ENCODE measurements at regions not wholly inside any gene's neighbourhood (a gene's known extent, or its start where the extent isn't known, plus 50 kb on each side); places are given as distances from the start of the nearest gene placed in this dataset.
"Not testable (repeated sequence)": the region's sequence is repeated elsewhere in the genome, so short reads cannot be mapped to it uniquely, and the experiment has no call there.

DNA sequence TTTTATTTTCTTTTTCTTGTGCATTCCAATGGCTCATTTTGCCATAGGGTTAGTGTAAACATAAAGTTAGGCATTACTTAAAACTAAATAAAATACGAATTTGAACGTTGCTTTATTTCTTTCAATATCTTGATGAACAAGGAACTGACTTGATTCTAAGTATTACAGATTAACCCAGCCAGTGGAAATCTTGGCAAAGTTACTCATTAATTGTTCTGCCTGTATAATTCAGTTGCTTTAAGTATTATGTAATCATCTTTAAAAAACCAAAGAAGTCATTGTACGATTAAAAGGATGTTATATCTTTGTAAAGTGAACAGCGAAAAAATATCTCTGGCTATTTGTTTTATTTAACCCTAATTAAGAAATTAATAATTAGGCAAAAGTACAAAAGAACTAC lies 737.9 kb upstream of the BCHE start:
- H3K9ac ChIP-seq, result no peak overlapping the region
- H3K4me3 ChIP-seq (ENCODE audit: low read depth in 2 of 2, low read length in 1 of 2), result no peak overlapping the region
- no peaks in the 10 kb centered on the region for H3K9me2 ChIP-seq
- no peaks in the 10 kb centered on the region for H3K27me3 ChIP-seq (ENCODE audit: insufficient read depth)
- H3K27ac ChIP-seq (ENCODE audit: low read depth in 2 of 2, low read length in 1 of 2), result no peak overlapping the region
- ChIA-PET POLR2A (no interaction called here), CTCF (no interaction called here)
- TF ChIP-seq, protein P1, sequence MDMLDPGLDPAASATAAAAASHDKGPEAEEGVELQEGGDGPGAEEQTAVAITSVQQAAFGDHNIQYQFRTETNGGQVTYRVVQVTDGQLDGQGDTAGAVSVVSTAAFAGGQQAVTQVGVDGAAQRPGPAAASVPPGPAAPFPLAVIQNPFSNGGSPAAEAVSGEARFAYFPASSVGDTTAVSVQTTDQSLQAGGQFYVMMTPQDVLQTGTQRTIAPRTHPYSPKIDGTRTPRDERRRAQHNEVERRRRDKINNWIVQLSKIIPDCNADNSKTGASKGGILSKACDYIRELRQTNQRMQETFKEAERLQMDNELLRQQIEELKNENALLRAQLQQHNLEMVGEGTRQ (IDR thresholded peaks at IDR 0.05; ENCODE audit: borderline replicate concordance, low read depth, low read length), result no peak
- TF ChIP-seq, protein P2, sequence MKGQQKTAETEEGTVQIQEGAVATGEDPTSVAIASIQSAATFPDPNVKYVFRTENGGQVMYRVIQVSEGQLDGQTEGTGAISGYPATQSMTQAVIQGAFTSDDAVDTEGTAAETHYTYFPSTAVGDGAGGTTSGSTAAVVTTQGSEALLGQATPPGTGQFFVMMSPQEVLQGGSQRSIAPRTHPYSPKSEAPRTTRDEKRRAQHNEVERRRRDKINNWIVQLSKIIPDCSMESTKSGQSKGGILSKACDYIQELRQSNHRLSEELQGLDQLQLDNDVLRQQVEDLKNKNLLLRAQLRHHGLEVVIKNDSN (IDR thresholded peaks at IDR 0.05; ENCODE audit: borderline replicate concordance, low read depth), result no peak
- TF ChIP-seq ELF1 (IDR thresholded peaks at IDR 0.05) (no peak), TEAD4 (IDR thresholded peaks at IDR 0.05; ENCODE audit: borderline replicate concordance, insufficient read depth) (no peak), NRF1 (IDR thresholded peaks at IDR 0.05; ENCODE audit: low read depth, low read length) (no peak), SMC3 (IDR thresholded peaks at IDR 0.05; ENCODE audit: low read depth, low read length) (no peak), CHD2 (IDR thresholded peaks at IDR 0.05; ENCODE audit: low read length, partially characterized antibody) (no peak), FOSL2 (IDR thresholded peaks at IDR 0.05; ENCODE audit: borderline replicate concordance, low read depth) (no peak), RCOR1 (IDR thresholded peaks at IDR 0.05; ENCODE audit: low read length) (no peak), FOXM1 (IDR thresholded peaks at IDR 0.05; ENCODE audit: low read depth) (no peak), TAF1 (IDR thresholded peaks at IDR 0.05; ENCODE audit: borderline replicate concordance, low read depth, low read length) (no peak), JUND (IDR thresholded peaks at IDR 0.05) (no peak), POLR2AphosphoS5 (IDR thresholded peaks at IDR 0.05; ENCODE audit: low read depth, low read length) (no peak)
- TF ChIP-seq, protein P3, sequence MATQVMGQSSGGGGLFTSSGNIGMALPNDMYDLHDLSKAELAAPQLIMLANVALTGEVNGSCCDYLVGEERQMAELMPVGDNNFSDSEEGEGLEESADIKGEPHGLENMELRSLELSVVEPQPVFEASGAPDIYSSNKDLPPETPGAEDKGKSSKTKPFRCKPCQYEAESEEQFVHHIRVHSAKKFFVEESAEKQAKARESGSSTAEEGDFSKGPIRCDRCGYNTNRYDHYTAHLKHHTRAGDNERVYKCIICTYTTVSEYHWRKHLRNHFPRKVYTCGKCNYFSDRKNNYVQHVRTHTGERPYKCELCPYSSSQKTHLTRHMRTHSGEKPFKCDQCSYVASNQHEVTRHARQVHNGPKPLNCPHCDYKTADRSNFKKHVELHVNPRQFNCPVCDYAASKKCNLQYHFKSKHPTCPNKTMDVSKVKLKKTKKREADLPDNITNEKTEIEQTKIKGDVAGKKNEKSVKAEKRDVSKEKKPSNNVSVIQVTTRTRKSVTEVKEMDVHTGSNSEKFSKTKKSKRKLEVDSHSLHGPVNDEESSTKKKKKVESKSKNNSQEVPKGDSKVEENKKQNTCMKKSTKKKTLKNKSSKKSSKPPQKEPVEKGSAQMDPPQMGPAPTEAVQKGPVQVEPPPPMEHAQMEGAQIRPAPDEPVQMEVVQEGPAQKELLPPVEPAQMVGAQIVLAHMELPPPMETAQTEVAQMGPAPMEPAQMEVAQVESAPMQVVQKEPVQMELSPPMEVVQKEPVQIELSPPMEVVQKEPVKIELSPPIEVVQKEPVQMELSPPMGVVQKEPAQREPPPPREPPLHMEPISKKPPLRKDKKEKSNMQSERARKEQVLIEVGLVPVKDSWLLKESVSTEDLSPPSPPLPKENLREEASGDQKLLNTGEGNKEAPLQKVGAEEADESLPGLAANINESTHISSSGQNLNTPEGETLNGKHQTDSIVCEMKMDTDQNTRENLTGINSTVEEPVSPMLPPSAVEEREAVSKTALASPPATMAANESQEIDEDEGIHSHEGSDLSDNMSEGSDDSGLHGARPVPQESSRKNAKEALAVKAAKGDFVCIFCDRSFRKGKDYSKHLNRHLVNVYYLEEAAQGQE (IDR thresholded peaks at IDR 0.05; ENCODE audit: low read depth, low read length), result no peak
- H2AFZ ChIP-seq (ENCODE audit: low read depth), result no peak overlapping the region
- no peaks in the 10 kb centered on the region for H3K4me1 ChIP-seq (ENCODE audit: control insufficient read depth in 1 of 2, insufficient read depth in 2 of 2, low read depth in 1 of 2, low read length in 1 of 2)
- no peaks in the 10 kb centered on the region for H4K20me1 ChIP-seq (ENCODE audit: insufficient read depth)
- no peak for DNase-seq
- H3K79me2 ChIP-seq (ENCODE audit: insufficient read depth), result no peaks in the 10 kb centered on the region
- H3K4me2 ChIP-seq, result no peak overlapping the region
- no peaks in the 10 kb centered on the region for H3K36me3 ChIP-seq (replicated peaks in 1 of 2; ENCODE audit: control insufficient read depth in 1 of 2, insufficient read depth in 2 of 2, low read length in 1 of 2)
- no peaks in the 10 kb centered on the region for H3K9me3 ChIP-seq
- 2% methylated on average over 4 of the region's 4 CpGs for WGBS (ENCODE audit: low lambda C conversion rate)
- no peaks in the 10 kb centered on the region for H3F3A ChIP-seq (replicated peaks; ENCODE audit: insufficient read depth)

DNA sequence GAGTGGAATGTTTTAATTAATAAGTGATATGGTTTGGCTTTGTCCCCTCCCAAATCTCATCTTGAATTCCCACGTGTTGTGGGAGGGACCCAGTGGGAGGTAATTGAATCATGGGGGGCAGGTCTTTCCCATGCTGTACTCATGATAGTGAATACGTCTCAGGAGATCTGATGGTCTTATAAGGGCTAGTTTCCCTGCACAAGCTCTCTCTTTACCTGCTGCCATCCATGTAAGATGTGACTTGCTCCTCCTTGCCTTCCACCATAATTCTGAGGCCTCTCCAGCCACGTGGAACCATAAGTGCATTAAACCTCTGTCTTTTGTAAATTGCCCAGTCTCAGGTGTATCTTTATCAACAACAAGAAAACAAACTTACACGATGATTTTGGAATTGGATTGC lies 734.5 kb upstream of the BCHE start:
- H3K4me2 ChIP-seq; H3K4me1 ChIP-seq (ENCODE audit: control insufficient read depth in 1 of 2, insufficient read depth in 2 of 2, low read depth in 1 of 2, low read length in 1 of 2); H2AFZ ChIP-seq (ENCODE audit: low read depth); H3K79me2 ChIP-seq (ENCODE audit: insufficient read depth); DNase-seq; H4K20me1 ChIP-seq (ENCODE audit: insufficient read depth); H3K27ac ChIP-seq (ENCODE audit: low read depth in 2 of 2, low read length in 1 of 2); H3K9me2 ChIP-seq; POLR2A ChIA-PET; H3K9me3 ChIP-seq; CTCF ChIA-PET; H3K9ac ChIP-seq; H3K36me3 ChIP-seq (replicated peaks in 1 of 2; ENCODE audit: control insufficient read depth in 1 of 2, insufficient read depth in 2 of 2, low read length in 1 of 2); H3K27me3 ChIP-seq (ENCODE audit: insufficient read depth); H3F3A ChIP-seq (replicated peaks; ENCODE audit: insufficient read depth); H3K4me3 ChIP-seq (ENCODE audit: low read depth in 2 of 2, low read length in 1 of 2): not testable (repeated sequence)
- 3% methylated on average over 4 of the region's 4 CpGs for WGBS (ENCODE audit: low lambda C conversion rate)
